PFSK-1 (cell line): ENCODE measurements at regions not wholly inside any gene's neighbourhood (a gene's known extent, or its start where the extent isn't known, plus 50 kb on each side); places are given as distances from the start of the nearest gene placed in this dataset.

Source experiments
- POLR2AphosphoS5 ChIP-seq: IDR thresholded peaks from 2 replicates; pipeline ENCODE4 v1.6.1; 2012; ENCODE audit warnings: low read depth, mild to moderate bottlenecking, control low read depth, low read length, moderate library complexity
- REST ChIP-seq, 2 experiments: IDR thresholded peaks; 2 replicates each; pipeline versions ENCODE4 v1.6.1 to v1.8.0; 2011 to 2012; ENCODE audit warnings: low read depth in 2 of 2, low read length in 2 of 2, control low read depth in 1 of 2, inconsistent platforms in 1 of 2, mild to moderate bottlenecking in 1 of 2, moderate library complexity in 1 of 2; ENCODE audit not compliant: insufficient read depth in 1 of 2
- TAF1 ChIP-seq: IDR thresholded peaks from 2 replicates; pipeline ENCODE4 v1.6.1; 2012; ENCODE audit warnings: low read length, control low read depth, borderline replicate concordance; ENCODE audit not compliant: insufficient read depth

GRCh38 chr11:119536801-119537200 lies 113.8 kb upstream of the THY1 start:
- no peak for TF ChIP-seq POLR2AphosphoS5
- no peak for TF ChIP-seq REST (IDR thresholded peaks at IDR 0.05; ENCODE audit: insufficient read depth in 1 of 2, low read depth in 2 of 2, low read length in 2 of 2)
- TF ChIP-seq TAF1, result no peak
